GM18526 (cell line): ENCODE measurements at regions not wholly inside any gene's neighbourhood (a gene's known extent, or its start where the extent isn't known, plus 50 kb on each side); places are given as distances from the start of the nearest gene placed in this dataset.

Source experiments
- POLR2A ChIP-seq: IDR thresholded peaks from 3 replicates; pipeline ENCODE4 v1.6.1; 2011; ENCODE audit not compliant: insufficient read length; ENCODE audit errors: extremely low read depth

DNA sequence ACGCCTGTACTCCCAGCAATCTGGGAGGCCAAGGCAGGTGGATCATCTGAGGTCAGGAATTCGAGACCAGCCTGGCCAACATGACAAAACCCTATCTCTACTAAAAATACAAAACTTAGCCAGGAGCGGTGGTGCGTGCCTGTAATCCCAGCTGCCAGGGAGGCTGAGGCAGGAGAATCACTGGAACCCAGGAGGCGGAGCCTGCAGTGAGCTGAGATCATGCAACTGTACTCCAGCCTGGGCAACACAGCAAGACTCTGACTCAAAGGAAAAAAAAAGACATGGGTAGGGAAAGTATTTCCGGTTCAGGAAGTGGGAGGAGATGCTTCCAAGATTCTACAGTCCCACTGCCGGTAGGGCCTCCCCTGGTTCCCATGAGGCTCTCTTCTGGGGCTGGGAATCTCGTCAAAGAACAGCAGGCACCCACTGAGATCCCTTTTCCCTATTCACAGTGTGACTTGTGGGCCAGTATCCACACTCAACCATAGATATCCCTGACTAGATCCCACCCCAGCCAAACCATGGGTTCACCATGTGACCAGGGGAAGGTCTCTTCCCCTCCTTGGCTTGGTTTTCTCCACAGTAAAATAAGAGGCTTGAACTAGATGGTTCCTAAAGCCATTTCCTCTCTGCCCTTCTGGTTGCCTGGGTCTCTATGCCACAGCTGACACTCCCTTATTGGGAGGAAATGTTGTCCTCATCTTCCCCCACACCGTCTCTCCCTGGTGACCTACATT is 443.3 kb downstream of the BUD13 start:
- no peak for TF ChIP-seq POLR2A

DNA sequence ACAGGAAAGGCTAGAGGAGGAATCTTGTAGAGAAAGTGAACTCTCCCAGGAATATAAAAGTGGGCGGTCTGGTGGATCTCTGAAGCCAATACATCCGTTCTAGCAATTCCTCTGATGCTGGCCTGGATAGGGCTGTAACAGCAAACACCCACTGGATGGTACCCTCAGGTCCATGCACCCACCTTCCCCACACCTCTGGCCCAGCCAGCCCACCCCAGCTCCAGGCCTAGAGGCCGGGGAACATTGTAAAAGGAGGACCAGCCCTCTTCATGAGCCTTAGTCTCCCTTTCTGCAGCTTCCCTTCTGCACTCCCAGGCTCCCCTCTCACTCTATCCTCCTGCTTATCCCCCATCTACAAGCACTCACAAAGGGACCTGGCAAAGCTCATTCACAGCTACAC is 443.9 kb downstream of the BUD13 start:
- no peak for TF ChIP-seq POLR2A

DNA sequence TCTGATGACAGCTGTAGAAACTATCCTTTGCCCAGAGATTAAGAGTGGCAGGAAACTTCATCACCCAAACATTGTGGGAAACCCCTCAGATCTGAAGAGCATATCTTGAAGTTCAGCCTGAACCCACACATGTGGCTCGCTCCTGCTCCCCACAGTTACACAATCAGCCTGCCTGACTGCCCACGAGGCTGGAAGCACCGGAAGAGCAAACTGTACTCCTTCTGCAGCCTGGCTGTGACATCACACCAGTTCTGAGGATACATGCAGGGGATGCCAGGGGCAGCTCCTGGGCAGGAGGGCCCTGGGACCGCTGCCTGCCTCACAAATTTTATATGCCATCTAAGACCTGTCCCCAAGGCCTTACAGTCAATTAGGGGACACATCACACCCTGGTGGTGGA is 444.4 kb downstream of the BUD13 start:
- no peak for TF ChIP-seq POLR2A

DNA sequence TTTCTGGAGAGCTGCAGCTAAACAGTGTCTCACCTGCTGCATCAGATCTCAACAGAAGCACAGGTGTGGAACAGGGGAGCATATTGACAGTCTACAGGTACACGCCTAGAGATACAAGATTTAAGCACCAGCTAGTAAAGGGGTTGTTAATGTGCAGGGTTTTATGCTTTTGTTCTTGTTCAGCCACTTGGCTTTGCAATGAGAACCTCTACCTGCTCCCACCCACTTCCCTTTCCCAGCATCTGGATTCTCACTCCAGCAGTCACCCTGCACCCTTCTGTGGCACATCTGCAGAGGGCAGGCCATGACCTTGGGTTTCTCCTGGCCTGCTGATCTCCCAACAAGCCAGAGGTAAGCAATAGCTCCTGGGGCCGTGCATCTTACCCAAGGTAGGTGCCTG is 446.6 kb downstream of the BUD13 start:
- TF ChIP-seq POLR2A, result no peak

DNA sequence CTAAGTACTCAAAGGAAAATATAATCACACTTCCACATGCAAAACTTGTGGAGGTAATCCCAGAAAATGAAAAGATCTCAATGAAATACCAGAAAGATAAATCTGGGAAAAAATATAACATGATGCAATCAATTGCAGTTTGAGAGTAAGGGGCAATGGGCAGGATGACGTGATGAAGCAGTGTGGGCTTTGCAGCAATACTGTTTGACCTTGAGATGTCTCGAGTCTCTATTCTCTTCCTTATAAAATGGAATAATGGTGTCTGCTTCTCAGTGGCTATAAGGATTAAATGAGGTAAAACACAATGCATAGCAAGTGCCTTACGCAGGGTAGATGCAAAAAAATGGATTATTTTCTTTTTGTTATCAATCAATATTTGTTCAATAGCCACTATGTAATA is 447.5 kb downstream of the BUD13 start:
- TF ChIP-seq POLR2A, result no peak

DNA sequence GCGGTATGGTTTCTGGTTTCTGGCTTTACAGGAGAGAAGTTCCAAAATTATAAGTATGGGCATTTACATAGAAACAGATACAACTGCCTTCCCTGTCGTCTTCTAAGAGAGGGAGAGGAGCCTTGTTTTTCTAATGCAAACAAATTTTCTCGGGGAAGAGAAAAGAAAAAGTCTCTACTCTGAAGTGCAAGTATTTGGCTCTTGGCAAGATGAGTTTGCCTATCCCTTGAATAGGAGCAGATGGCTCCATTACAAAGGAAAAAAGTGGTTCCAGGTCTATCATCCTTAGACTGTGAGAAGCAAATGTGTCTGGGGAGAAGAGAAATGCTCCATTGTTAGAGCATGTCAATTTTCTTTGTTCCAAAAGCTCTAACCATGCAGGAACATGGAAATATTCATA is 455.6 kb downstream of the BUD13 start:
- no peak for TF ChIP-seq POLR2A

DNA sequence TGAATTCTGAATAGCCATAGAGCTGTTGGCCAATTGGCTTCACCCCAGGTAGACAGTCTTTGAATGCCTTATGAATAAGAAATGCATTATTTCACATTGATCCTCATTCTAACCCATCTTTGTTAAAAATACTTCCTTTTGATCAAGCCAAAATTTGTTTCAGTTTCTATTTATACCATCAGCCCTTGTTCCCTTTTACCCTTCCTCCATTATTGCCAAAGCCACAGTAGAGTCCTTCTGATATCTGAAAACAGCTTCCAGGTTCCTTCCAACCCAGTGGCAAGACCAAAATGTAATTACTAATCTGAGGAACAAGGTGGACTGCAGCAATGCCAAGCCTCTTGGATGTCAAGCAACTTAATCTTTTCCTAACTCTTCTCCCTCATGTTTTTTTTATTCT is 458.8 kb downstream of the BUD13 start:
- no peak for TF ChIP-seq POLR2A

DNA sequence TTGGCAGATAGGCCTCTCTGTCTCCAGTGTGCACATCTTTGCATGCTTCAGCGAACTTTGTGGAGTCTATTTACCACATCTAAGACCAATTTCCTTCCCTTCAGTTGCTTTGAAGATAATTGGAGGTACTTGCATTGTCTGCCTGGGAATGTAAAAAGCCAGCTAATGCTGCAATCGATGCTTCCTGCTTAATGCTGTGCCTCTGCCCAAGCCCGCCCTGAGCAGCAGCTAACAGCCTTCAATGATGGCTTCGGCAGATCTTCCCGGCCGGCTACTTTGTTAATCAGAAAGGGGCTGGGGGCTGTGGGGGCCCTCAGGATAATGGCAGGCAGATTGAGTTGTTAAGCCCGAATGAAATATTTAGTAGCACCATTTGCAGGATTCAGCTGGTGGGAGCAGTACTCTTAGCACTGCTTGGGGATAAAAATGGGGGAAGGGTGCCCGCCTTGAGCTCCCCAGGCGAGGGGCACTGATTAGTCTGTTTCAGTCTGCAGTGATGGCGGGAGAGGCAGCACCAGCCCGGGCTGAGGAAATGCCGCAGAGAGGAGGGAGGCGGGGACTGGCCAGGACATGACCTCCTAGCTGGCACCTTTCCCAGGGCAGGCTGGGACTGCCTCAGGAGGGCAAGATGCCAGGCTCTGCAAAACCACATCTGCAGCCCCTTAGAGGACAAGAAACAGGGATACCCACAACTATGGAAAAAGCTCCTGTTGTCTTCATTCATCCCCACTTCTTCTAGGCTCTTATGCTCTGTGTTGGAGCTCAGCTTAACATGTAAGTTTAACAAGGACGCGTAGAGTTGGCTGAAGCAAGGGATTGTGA is 460.0 kb downstream of the BUD13 start:
- TF ChIP-seq POLR2A, result no peak

DNA sequence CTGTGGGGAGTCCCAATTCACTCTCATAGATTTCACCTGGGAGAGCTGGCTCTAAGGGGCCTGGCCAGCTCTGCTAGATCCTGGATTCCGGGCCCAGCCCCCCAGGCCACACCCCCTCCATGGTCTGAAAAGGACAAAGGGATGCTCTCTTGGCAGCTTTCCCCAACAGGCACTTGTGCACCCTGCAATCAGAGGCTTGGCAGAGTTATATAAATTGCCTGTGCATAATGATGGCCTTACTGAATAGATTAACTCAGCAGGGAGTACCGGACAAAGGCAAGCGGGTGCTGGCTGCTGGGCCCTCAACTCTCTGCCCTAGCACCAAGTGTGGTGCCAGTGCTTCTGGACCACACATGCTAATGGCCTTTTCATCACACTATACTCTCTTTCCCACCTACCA is 461.6 kb downstream of the BUD13 start:
- no peak for TF ChIP-seq POLR2A

DNA sequence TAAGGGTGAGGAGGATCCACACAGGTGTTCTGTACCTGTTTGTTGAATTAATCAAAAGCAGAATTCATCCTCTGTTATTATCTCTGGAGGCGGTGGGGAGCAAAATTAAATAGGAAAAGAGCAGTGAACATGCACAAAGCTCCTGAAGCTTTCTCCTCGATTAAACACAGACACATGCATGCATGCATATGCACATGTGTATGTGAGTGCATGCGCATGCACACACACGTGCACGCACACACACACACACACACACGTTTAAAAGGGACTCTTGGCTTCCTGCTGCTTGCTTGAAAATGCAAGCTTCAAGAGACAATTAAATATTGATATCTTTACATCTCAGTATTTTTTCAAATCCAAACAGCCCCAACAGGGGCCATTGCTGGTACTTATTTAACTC is 462.1 kb downstream of the BUD13 start:
- no peak for TF ChIP-seq POLR2A

DNA sequence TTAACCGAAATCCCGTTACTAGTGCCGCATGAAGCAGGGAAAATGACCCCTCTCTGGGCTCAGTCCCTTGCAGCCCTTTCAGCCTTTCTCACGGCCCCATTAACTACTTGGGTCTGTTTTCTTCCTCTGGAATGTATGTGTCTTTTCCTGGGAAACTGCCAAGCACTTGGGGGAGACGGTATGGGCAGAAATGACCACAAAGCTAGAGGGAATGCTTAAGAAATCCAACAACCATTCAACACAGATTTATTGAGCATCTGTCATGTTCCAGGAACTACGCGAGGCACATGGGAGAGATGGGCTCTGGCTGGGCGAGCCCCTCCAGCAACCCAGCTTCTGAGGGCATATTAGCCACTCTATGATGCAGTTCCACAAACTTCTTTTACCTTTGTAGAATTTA is 462.6 kb downstream of the BUD13 start:
- no peak for TF ChIP-seq POLR2A

DNA sequence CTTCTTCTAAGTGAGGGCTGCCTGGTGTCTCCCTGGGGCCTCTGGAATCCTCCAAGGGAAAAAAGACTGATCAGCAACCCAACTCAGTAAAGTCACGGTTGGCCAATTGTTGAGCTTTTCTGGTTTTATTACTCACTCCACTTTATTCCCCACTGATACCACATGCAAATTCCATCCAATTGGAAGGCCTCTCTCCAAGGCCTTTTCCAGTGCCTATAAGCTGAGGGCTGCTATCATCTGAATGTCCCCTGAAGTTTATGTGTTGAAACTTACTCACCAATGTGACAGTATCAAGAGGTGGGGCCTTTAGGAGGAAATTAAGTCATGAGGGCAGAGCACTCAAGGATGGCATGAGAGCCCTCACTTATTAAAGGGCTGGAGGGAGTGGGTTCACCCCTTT is 463.3 kb downstream of the BUD13 start:
- TF ChIP-seq POLR2A, result no peak

DNA sequence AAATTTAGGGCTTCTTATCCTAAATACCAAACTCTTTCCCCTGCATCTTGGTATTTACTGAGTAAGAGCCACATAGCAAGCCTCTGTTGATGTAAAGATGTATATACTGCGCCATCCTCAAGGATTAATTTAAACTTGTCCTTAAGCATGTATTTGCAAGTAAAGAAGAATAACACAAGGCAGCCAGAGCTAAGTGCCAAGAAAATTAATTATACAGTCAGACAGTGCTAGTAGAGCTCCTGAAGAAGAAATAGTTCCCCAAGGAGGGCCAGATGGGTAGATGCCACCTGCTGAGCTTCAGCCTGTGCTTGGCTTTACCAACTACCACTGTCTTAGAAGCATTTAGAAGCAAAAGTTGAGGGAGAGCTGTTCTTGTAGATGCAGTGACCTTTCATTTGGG is 470.0 kb downstream of the BUD13 start:
- no peak for TF ChIP-seq POLR2A

DNA sequence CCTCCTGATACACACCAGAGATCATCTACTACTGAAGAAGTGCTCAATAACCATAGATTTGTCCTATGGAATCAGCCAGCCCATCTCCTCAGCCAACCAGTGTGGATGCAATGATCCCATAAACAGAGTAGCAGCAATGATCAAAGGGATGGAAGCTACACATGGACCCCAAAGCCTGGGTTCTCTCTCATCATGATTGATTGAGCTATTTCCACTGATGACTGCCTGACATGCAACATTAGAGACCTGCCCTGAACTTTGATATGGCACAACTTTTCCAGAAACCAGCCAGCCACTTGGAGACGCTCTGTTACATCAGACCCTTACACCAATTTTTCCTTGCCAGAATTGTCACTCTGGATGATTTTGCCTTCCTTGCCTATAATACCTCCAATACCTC is 471.6 kb downstream of the BUD13 start:
- no peak for TF ChIP-seq POLR2A

DNA sequence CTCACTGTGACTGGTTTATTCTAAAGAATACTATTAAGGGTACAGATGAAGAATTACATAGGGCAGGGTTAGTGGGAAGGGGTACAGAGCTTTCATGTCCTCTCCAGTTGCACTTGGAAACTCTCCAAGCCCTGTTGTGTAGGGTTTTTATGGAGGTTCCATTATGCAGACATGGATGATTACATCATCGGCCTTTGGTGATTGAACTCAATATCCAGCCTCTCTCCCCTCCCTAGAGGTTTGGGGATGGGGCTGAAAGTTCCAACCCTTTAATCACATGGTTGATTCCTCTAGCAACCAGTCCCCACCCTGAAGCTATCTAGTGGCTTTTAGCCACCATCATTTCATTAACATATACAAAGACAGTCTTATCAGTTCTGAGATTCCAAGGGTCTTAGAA is 472.6 kb downstream of the BUD13 start:
- no peak for TF ChIP-seq POLR2A

DNA sequence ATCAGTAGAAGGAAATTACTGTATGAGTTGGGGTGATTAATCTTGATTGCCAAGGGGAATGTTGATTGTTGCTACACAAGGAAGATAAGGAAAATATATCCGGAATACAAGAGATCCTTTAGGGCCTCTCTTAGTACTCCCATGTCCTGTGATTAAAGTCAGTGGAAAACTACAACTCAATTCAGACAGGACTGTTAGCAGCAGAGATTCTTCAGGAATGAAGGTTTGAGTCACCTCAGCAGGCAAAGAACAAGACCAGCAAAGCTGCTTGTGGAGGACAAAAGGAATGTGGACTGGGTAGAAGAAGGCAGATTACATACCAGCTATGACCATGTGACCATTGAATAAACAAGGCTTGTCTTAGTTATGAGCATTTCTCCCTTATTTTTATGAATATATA is 478.2 kb downstream of the BUD13 start:
- no peak for TF ChIP-seq POLR2A

DNA sequence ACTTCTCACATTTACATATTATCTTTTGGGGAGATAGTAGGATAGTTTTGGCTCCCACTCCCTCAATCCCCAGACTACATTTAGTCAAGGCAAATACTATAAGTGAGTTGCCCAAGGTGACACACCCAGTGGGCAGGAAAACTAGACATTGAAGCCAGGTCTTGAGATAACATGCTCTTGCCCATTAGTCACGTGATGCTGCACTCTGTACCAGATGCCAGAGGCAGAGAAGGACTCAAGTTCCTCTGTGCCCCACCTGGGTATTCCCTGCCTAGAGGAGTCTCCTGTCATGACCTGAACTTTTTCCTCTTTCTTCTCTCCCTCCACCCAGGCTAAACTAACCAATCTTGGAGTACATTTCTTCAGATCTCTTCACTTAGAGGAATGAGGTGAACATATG is 484.9 kb downstream of the BUD13 start:
- TF ChIP-seq POLR2A, result no peak
